Thyroid gland (tissue), 4 donors: ENCODE measurements at regions not wholly inside any gene's neighbourhood (a gene's known extent, or its start where the extent isn't known, plus 50 kb on each side); places are given as distances from the start of the nearest gene placed in this dataset.

ENCODE experiments used
- CTCF ChIP-seq, 6 experiments: fragments of 200-600 bp in 3 of 6; fragments of 450-650 bp in 3 of 6; sonication (generic) in 3 of 6; IDR thresholded peaks; one replicate each; pipeline ENCODE4 v1.5.1; 2016 to 2019; ENCODE audit warnings: antibody characterized with exemption in 6 of 6, mild to moderate bottlenecking in 2 of 6, inconsistent platforms in 1 of 6, moderate library complexity in 1 of 6
- POLR2A ChIP-seq, 2 donors: fragments of 450-650 bp; IDR thresholded peaks; one replicate each; pipeline ENCODE4 v1.6.1; 2017; ENCODE audit warnings: antibody characterized with exemption in 2 of 2, mild to moderate bottlenecking in 2 of 2, moderate library complexity in 1 of 2

- TF ChIP-seq CTCF (IDR thresholded peaks at IDR 0.05): no peak
- no peak for TF ChIP-seq POLR2A (IDR thresholded peaks at IDR 0.05)
Observed at GRCh38 chr20:29298759-29299613, 1958.5 kb upstream of the DEFB115 start.
